IMR-90 (cell line): ENCODE measurements at regions not wholly inside any gene's neighbourhood (a gene's known extent, or its start where the extent isn't known, plus 50 kb on each side); places are given as distances from the start of the nearest gene placed in this dataset.

ENCODE experiments used
- CEBPB ChIP-seq: IDR thresholded peaks from 2 replicates; pipeline ENCODE4 v1.6.1; 2012; ENCODE audit warnings: low read depth, low read length, improper control_type of control experiment
- CTCF ChIP-seq: conservative IDR thresholded peaks from 2 replicates; pipeline ENCODE4 v1.5.1; 2012; ENCODE audit warnings: mild to moderate bottlenecking, low read depth, low read length, improper control_type of control experiment
- POLR2A ChIP-seq: IDR thresholded peaks from 2 replicates; pipeline ENCODE4 v1.6.1; 2012; ENCODE audit warnings: mild to moderate bottlenecking, low read depth, low read length
- RAD21 ChIP-seq: IDR thresholded peaks from 2 replicates; pipeline ENCODE4 v1.6.1; 2012; ENCODE audit warnings: low read length, improper control_type of control experiment
- USF2 ChIP-seq: fragments of 150-350 bp; IDR thresholded peaks from 2 replicates; pipeline ENCODE4 v1.6.1; 2017; ENCODE audit warnings: mild to moderate bottlenecking, antibody characterized with exemption, low read length, low read depth

- TF ChIP-seq USF2 (no peak), CTCF (no peak), POLR2A (no peak), CEBPB (no peak), RAD21 (no peak)
Observed at GRCh38 chr5:125750861-125751186, 672.4 kb upstream of the GRAMD2B start.
